HUES64 (cell line): ENCODE measurements at regions not wholly inside any gene's neighbourhood (a gene's known extent, or its start where the extent isn't known, plus 50 kb on each side); places are given as distances from the start of the nearest gene placed in this dataset.

ENCODE experiments used
- H3K27ac ChIP-seq: 2 replicates; pipeline ENCODE4 v1.7.0; 2013; ENCODE audit warnings: low read depth, low read length, inconsistent platforms
- H3K27me3 ChIP-seq: 2 replicates; pipeline ENCODE4 v1.6.1; 2013; ENCODE audit warnings: mild to moderate bottlenecking, low read length; ENCODE audit not compliant: insufficient read depth
- H3K36me3 ChIP-seq: 2 replicates; pipeline ENCODE4 v1.6.1; 2013; ENCODE audit warnings: mild to moderate bottlenecking, low read length; ENCODE audit not compliant: insufficient read depth
- H3K4me1 ChIP-seq: 2 replicates; pipeline ENCODE4 v1.6.1; 2013; ENCODE audit warnings: mild to moderate bottlenecking, low read length, moderate library complexity; ENCODE audit not compliant: insufficient read depth
- H3K4me3 ChIP-seq: 2 replicates; pipeline ENCODE4 v1.5.1; 2013; ENCODE audit warnings: mild to moderate bottlenecking, low read length, moderate library complexity
- H3K9ac ChIP-seq: 2 replicates; pipeline ENCODE4 v1.6.1; 2013; ENCODE audit warnings: mild to moderate bottlenecking, low read depth, low read length
- H3K9me3 ChIP-seq: 2 replicates; pipeline ENCODE4 v1.6.1; 2013; ENCODE audit warnings: low read depth, low read length; ENCODE audit not compliant: insufficient read depth
- WGBS: fragments of 150-250, 120-280 bp; methylation state at CpG from one replicate; pipeline ENCODE4 v1.1.7; 2013; ENCODE audit warnings: missing lambda C conversion rate; 5-methylcytosine and 5-hydroxymethylcytosine counted together

DNA sequence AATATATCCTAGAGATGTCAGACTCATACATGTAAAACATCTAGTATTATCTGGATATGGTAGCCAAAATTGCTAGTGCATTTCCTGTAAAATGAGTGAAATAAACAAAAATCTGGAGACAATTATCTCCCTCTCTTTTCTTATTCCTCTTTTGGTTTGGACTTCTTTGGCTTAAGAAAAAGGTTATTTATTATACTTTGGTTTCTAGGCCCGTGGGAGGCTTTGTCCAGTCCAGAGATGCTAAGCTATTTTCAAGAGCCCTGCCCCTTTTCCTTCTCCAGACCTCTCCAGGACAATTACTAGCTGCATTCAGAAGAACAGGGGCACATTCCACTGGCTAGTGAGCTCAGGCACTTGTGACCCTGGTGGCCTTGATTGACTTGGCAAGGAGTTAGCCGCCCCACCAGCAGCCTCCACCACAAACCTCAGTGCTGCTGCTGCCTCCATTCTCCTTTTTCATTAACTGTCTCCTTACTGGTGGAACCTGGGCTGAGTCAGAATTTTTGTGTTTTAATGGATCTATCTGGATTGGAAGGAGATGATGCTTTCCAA lies 747.3 kb upstream of the TENM4 start:
- Histone ChIP-seq H3K27ac (no peak overlapping the region), H3K4me1 (peaks cover 9% of the 10 kb centered on the region; the same call in 1 of the 2 replicates), H3K27me3 (no peaks in the 10 kb centered on the region), H3K9ac (no peak overlapping the region), H3K9me3 (no peaks in the 10 kb centered on the region), H3K36me3 (no peaks in the 10 kb centered on the region), H3K4me3 (no peak overlapping the region)
- WGBS: 92% methylated on average over 2 of the region's 2 CpGs

DNA sequence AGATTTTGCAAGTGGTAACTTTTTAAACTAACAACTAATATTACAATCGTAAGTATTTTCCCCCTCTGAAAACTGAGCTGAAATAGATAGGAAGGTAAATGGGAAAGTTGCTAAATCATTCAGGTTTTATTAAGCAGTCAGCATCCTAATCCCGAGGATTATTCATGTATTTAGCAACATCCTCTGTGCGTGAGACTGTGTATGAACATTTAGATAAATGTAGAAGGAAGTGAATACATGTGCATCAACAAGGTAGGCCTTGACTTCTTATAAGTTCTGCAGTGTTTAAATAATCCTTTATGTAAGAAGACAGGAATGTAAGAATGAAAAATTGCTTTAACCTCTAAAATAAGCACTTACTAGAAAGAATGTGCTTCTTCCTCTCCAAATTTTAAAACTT lies 745.9 kb upstream of the TENM4 start:
- peaks cover 9% of the 10 kb centered on the region; the same call in 1 of the 2 replicates for H3K4me1 ChIP-seq
- no peak overlapping the region for H3K27ac ChIP-seq
- no peaks in the 10 kb centered on the region for H3K9me3 ChIP-seq
- H3K4me3 ChIP-seq: no peak overlapping the region
- no peak overlapping the region for H3K9ac ChIP-seq
- H3K27me3 ChIP-seq: no peaks in the 10 kb centered on the region
- WGBS: 96% methylated on average over 2 of the region's 3 CpGs
- no peaks in the 10 kb centered on the region for H3K36me3 ChIP-seq

DNA sequence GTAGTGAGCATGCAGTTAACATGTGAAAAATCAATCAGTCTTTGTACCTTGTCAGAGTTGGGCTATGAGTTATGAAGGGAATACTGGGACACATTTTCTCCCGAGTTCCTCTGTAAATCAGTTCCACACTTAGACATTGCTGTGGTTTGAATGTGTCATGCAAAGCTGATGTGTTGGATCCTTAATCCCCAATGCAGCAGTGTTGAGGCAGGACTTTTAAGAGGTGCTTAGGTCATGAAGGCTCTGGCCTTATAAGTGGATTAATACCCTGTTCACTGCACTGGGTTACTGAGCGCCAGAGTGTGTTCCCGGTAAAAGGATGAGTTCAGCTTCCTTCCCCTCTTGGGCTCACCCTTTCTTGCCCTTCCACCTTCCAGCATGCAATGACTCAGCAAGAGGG lies 742.1 kb upstream of the TENM4 start:
- 95% methylated on average over 3 of the region's 3 CpGs for WGBS
- H3K9me3 ChIP-seq: no peaks in the 10 kb centered on the region
- H3K36me3 ChIP-seq: no peaks in the 10 kb centered on the region

DNA sequence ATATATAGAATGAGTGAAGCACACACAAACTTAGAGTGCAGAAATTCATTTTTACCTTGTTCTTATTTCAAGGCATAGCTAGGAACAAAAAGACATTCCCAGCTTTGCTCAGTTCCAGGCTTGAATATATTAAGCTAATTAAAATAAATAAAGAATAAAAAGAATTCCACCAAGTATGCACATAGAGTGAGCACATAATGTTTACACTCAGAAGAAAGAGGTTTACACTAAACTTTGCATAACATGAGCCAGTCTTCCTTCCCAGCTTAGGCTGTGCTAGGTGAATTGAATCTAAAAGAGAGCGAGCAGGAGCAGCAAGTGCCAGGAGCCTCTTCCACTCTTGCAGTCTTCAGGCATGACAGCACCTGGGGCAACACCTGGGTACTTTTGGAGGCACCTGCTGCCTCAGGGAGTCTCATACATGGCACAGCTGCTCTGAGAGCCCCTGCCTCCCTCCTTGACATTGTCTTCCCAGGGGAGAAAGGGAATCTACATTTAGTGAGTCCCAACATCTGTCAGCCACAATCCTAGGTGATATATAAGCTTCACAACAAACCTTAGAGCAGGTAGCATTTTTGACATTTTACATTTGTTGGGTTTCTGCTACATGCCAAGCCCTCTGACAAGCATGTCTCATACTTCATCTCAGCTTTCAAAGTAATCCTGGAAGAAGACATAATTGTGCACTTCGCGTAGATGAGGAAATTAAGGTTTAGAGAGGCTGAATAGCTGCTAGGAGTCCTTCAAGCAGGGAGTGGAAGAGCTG lies 732.7 kb upstream of the TENM4 start:
- Histone ChIP-seq H3K27me3 (no peaks in the 10 kb centered on the region), H3K4me3 (no peak overlapping the region), H3K9ac (no peak overlapping the region), H3K4me1 (no peaks in the 10 kb centered on the region; the same call in 1 of the 2 replicates), H3K9me3 (0 out of 2 replicates have a peak, but pooled peaks cover 6% of the 10 kb centered on the region), H3K27ac (no peak overlapping the region), H3K36me3 (no peaks in the 10 kb centered on the region)
- WGBS: 94% methylated on average over 3 of the region's 3 CpGs

More for the DNA sequence above, 742.1 kb upstream of the TENM4 start:
- Histone ChIP-seq H3K27me3 (no peaks in the 10 kb centered on the region), H3K4me1 (no peaks in the 10 kb centered on the region), H3K9ac (no peak overlapping the region), H3K27ac (no peak overlapping the region), H3K4me3 (no peak overlapping the region)

DNA sequence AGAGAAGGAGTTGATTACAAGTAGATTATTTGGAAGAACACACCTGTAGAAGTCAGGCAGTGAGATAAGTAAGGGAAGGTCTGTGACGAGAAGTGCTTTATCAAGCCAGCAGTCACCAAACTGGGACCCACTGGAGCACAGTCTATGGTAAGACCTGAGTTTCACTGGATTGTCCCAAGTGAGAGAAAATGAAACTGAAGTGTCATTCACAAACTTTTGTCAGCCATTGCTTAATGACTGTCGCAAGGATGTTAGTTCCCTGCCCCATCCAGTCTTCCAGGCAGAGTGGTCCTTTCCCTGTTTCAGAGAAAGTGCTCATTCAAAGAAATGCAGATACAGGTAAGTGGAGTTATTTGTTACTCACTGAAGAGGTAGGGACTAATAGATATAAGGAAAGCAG lies 728.0 kb upstream of the TENM4 start:
- Histone ChIP-seq H3K36me3 (no peaks in the 10 kb centered on the region), H3K27me3 (no peaks in the 10 kb centered on the region), H3K27ac (no peak overlapping the region), H3K9me3 (0 out of 2 replicates have a peak, but pooled peaks cover 6% of the 10 kb centered on the region), H3K9ac (no peak overlapping the region), H3K4me3 (no peak overlapping the region), H3K4me1 (peaks cover 18% of the 10 kb centered on the region)
- 98% methylated on average over 2 of the region's 2 CpGs for WGBS

DNA sequence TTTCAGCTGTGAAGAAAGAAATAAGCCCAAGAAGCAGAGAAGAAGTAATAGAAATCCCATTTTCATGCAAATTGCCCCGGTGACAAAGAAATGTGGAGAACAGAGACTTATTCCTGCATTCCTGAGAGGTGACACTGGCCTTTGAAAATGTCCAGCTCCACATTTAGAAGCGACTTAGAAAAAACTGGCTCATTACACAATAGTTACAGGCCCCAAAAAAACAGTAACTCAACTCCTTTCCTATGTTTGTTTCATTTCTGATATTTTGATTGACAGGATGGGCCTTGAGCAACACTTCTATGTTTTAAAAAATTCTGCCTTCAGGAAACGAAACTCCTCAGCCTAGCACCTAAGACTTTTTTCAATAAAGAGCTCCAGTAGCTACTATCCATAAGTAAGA lies 726.9 kb upstream of the TENM4 start:
- H3K27me3 ChIP-seq: no peaks in the 10 kb centered on the region
- no peak overlapping the region for H3K9ac ChIP-seq
- WGBS: 50% methylated on average over 3 of the region's 3 CpGs
- 0 out of 2 replicates have a peak, but pooled peaks cover 6% of the 10 kb centered on the region for H3K9me3 ChIP-seq
- H3K36me3 ChIP-seq: no peaks in the 10 kb centered on the region
- 0 out of 2 replicates have a peak overlapping the region, but pooled peaks have one; percentile 26 for H3K27ac ChIP-seq
- H3K4me3 ChIP-seq: no peak overlapping the region
- peaks cover 18% of the 10 kb centered on the region for H3K4me1 ChIP-seq

DNA sequence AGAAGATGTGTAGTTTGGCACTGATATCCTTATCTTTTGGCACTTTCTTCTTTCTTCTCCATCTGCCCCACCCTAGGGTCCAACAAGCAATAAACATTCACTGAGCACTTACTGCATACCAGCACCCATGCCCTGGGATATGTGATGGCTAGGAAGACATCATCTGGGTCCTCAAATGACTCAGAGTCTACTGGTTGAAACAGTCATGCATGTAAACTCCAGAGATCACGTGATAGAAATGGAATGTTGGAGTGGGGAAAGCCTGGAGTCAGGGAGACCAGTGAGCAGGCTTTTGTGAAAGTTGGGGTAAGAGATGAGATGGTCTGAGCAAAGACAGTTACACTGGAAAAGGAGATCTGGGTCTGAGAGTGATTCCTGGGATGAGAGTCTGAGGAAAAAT lies 724.9 kb upstream of the TENM4 start:
- Histone ChIP-seq H3K9ac (no peak overlapping the region), H3K27ac (no peak overlapping the region), H3K4me3 (no peak overlapping the region), H3K27me3 (no peaks in the 10 kb centered on the region), H3K4me1 (peaks cover 18% of the 10 kb centered on the region), H3K36me3 (no peaks in the 10 kb centered on the region), H3K9me3 (0 out of 2 replicates have a peak, but pooled peaks cover 6% of the 10 kb centered on the region)
- 88% methylated on average over 1 of the region's 1 CpG for WGBS

DNA sequence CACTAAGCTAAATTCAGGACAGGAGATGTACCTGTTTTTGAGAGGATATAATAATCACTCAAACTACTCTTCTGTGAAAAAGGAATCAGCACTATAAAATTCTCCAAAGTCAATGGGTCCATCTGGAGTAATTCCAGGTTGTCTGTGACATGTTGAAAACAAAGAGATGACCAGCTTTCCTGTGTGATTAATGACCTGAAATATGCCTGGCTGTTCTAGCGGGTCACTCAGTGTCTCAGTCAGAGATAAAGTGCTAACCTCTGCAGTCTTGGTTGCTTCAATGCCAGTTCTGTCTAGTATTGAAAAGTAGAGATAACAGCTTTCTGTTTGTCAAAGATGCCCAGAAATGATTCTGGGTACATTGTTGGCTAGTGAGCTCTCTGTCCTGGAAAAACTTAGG lies 722.6 kb upstream of the TENM4 start:
- H3K36me3 ChIP-seq: no peaks in the 10 kb centered on the region
- H3K27ac ChIP-seq: no peak overlapping the region
- H3K9me3 ChIP-seq: no peaks in the 10 kb centered on the region
- H3K4me1 ChIP-seq: peaks cover 18% of the 10 kb centered on the region
- WGBS: 93% methylated on average over 1 of the region's 1 CpG
- H3K9ac ChIP-seq: no peak overlapping the region
- no peaks in the 10 kb centered on the region for H3K27me3 ChIP-seq
- no peak overlapping the region for H3K4me3 ChIP-seq

DNA sequence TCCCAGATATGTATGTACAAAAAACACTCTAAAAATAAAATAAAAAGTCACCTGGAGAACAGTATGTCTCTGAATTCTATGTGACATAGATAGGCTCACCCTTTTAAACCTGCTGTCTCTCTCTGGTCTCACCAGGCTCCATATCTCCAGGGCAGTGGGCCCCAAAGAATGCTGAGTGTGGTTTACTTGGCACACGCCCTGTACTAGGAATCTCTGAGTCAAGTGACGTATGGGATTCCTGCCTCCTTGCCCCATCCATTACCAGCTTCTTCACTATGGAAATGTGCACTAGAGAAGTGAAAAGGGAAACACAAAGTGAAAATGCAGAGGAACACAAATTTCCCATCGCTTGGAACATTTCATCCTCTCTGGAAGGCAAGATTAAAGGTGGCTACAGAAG lies 722.2 kb upstream of the TENM4 start:
- Histone ChIP-seq H3K4me1 (peaks cover 18% of the 10 kb centered on the region), H3K4me3 (no peak overlapping the region), H3K36me3 (no peaks in the 10 kb centered on the region), H3K27ac (no peak overlapping the region), H3K27me3 (no peaks in the 10 kb centered on the region), H3K9ac (no peak overlapping the region), H3K9me3 (no peaks in the 10 kb centered on the region)
- WGBS: 100% methylated on average over 3 of the region's 3 CpGs

DNA sequence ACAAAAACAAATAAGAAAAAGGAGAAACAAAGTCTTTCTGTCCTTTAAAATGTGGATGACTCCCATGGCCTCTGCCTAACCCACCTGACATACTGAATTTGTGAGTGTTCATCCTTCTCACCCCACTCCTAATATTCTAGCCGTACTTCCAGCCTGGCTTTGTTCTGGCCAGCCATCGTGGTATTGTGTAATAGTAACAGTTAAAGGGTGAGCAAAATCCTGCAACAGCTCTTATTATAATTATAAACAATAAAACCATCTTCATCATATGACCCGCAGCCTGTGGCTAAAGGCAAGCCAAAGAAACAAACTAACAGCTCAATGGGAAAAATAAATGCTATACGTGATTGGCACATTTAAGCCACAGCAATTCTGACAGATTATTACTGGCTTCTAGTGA lies 721.6 kb upstream of the TENM4 start:
- Histone ChIP-seq H3K27me3 (no peaks in the 10 kb centered on the region), H3K36me3 (no peaks in the 10 kb centered on the region), H3K27ac (no peak overlapping the region), H3K4me3 (no peak overlapping the region), H3K9ac (no peak overlapping the region), H3K9me3 (no peaks in the 10 kb centered on the region), H3K4me1 (peaks cover 16% of the 10 kb centered on the region)
- WGBS: 97% methylated on average over 3 of the region's 4 CpGs

DNA sequence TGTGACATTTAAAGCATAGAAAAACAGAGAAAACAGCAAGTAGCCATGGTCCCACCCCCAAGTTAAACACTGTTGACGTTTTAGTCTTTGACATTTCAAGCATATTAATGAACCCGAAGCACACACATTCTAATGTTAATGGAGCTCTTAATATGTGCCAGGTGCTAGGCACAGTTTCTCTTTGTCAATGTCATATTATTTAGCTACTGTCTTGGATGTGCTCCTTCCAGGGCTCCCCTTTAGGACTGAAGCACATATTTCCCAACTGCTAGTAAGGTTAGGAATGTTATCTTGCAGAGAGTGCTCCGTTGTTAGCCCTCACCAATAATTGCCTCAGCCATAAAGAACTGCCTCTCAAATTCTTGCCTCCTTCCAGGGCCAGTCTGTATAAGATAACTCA lies 716.6 kb upstream of the TENM4 start:
- no peaks in the 10 kb centered on the region for H3K36me3 ChIP-seq
- peaks cover 15% of the 10 kb centered on the region for H3K4me1 ChIP-seq
- H3K27ac ChIP-seq: no peak overlapping the region; the same call in 1 of the 2 replicates
- H3K27me3 ChIP-seq: no peaks in the 10 kb centered on the region
- H3K9ac ChIP-seq: no peak overlapping the region
- 25% methylated on average over 3 of the region's 3 CpGs for WGBS
- H3K4me3 ChIP-seq: no peak overlapping the region; the same call in 1 of the 2 replicates
- H3K9me3 ChIP-seq: no peaks in the 10 kb centered on the region
